IMR-90 (cell line): ENCODE measurements at regions not wholly inside any gene's neighbourhood (a gene's known extent, or its start where the extent isn't known, plus 50 kb on each side); places are given as distances from the start of the nearest gene placed in this dataset.

Experiments
- ATAC-seq: fragments of 200-7000 bp; cut with Tn5 transposase; 2 replicates; pipeline ENCODE4 v1.9.1; 2020; ENCODE audit warnings: low read depth, mild to moderate bottlenecking, moderate library complexity
- BruUV-seq: library from RNA; stranded (reverse); fragments of 400-500 nt; replicated peaks from 2 replicates; lab custom pipeline; 2021; lab: Mats Ljungman, UMichigan
- CTCF ChIA-PET: fragments of 300-600 bp; formaldehyde crosslinking; extraction: SDS; loops from one replicate; lab custom pipeline; 2021; ENCODE audit warnings: antibody characterized with exemption; lab: Yijun Ruan, JAX
- POLR2A ChIA-PET: fragments of 300-600 bp; sonication (Branson Sonifier 250); formaldehyde crosslinking; loops from one replicate; lab custom pipeline; 2022; ENCODE audit warnings: antibody characterized with exemption; ENCODE audit not compliant: unreplicated experiment; lab: Charles Lee
- DNase-seq: peaks from one replicate; pipeline ENCODE4 v3.0.0; 2013
- H2AFZ ChIP-seq: replicated peaks from 2 replicates; pipeline ENCODE3; 2013; ENCODE audit warnings: low read length, mild to moderate bottlenecking; ENCODE audit not compliant: poor library complexity
- H2AK5ac ChIP-seq: 2 replicates; pipeline ENCODE4 v1.6.1; 2013; ENCODE audit warnings: low read depth, low read length, inconsistent platforms
- H2AK9ac ChIP-seq: replicated peaks from 2 replicates; pipeline ENCODE3; 2013; ENCODE audit warnings: mild to moderate bottlenecking, low read depth, low read length, moderate library complexity; ENCODE audit not compliant: poor library complexity
- H2BK120ac ChIP-seq: 2 replicates; pipeline ENCODE4 v1.6.1; 2013; ENCODE audit warnings: low read depth, low read length, inconsistent platforms
- H2BK15ac ChIP-seq: 3 replicates; pipeline ENCODE4 v1.6.1; 2013; ENCODE audit warnings: low read depth, low read length, inconsistent platforms
- H2BK20ac ChIP-seq: 2 replicates; pipeline ENCODE4 v1.6.1; 2013; ENCODE audit warnings: low read depth, mild to moderate bottlenecking, inconsistent platforms, low read length, moderate library complexity
- H2BK5ac ChIP-seq: 2 replicates; pipeline ENCODE4 v1.6.1; 2013; ENCODE audit warnings: mild to moderate bottlenecking, low read depth, low read length, inconsistent platforms; ENCODE audit not compliant: poor library complexity, severe bottlenecking
- H3K14ac ChIP-seq: replicated peaks from 2 replicates; pipeline ENCODE4 v1.6.1; 2013; ENCODE audit warnings: low read depth, low read length, inconsistent platforms
- H3K18ac ChIP-seq: 2 replicates; pipeline ENCODE4 v1.6.1; 2013; ENCODE audit warnings: low read depth, low read length, control low read depth
- H3K23ac ChIP-seq: 2 replicates; pipeline ENCODE4 v1.6.1; 2013; ENCODE audit warnings: low read depth, low read length, inconsistent platforms
- H3K27ac ChIP-seq: 2 replicates; pipeline ENCODE4 v1.5.1; 2013; ENCODE audit warnings: mild to moderate bottlenecking, control low read depth, low read length; ENCODE audit not compliant: insufficient read depth
- H3K27me3 ChIP-seq: 2 replicates; pipeline ENCODE4 v1.6.1; 2013; ENCODE audit warnings: low read length; ENCODE audit not compliant: control insufficient read depth, insufficient read depth
- H3K36me3 ChIP-seq: 2 replicates; pipeline ENCODE4 v1.6.1; 2013; ENCODE audit warnings: low read length, mixed read lengths; ENCODE audit not compliant: control insufficient read depth, insufficient read depth
- H3K4ac ChIP-seq: 2 replicates; pipeline ENCODE4 v1.6.1; 2013; ENCODE audit warnings: low read depth, low read length, inconsistent platforms
- H3K4me1 ChIP-seq: 2 replicates; pipeline ENCODE4 v1.6.1; 2013; ENCODE audit warnings: low read length, mixed read lengths; ENCODE audit not compliant: control insufficient read depth, insufficient read depth
- H3K4me2 ChIP-seq: 2 replicates; pipeline ENCODE4 v1.6.1; 2013; ENCODE audit warnings: low read depth, mild to moderate bottlenecking, control low read depth, low read length, moderate library complexity
- H3K4me3 ChIP-seq: 2 replicates; pipeline ENCODE4 v1.5.1; 2013; ENCODE audit warnings: low read depth, mild to moderate bottlenecking, control low read depth, low read length, moderate library complexity; ENCODE audit not compliant: insufficient read depth
- H3K56ac ChIP-seq: 2 replicates; pipeline ENCODE4 v1.6.1; 2013; ENCODE audit warnings: low read length, inconsistent platforms; ENCODE audit not compliant: insufficient read depth; ENCODE audit errors: extremely low read depth
- H3K79me1 ChIP-seq, 2 experiments: 2 replicates each; pipeline ENCODE4 v1.6.1; 2013; ENCODE audit warnings: low read length in 2 of 2, inconsistent platforms in 1 of 2, low read depth in 1 of 2
- H3K9ac ChIP-seq: 2 replicates; pipeline ENCODE4 v1.6.1; 2013; ENCODE audit warnings: low read depth, low read length, control low read depth
- H3K9me1 ChIP-seq: 2 replicates; pipeline ENCODE4 v1.6.1; 2013; ENCODE audit warnings: low read length, inconsistent platforms; ENCODE audit not compliant: insufficient read depth
- H3K9me3 ChIP-seq: 2 replicates; pipeline ENCODE4 v1.6.1; 2013; ENCODE audit warnings: low read length; ENCODE audit not compliant: control insufficient read depth, insufficient read depth
- H4K20me1 ChIP-seq: 2 replicates; pipeline ENCODE4 v1.6.1; 2013; ENCODE audit warnings: low read length, inconsistent platforms; ENCODE audit not compliant: insufficient read depth
- H4K5ac ChIP-seq: 2 replicates; pipeline ENCODE4 v1.6.1; 2013; ENCODE audit warnings: mild to moderate bottlenecking, low read depth, low read length, control low read depth
- H4K8ac ChIP-seq, 2 experiments: 2 replicates each; pipeline ENCODE4 v1.6.1; 2013; ENCODE audit warnings: low read depth in 2 of 2, low read length in 2 of 2, control low read depth in 1 of 2, inconsistent platforms in 1 of 2
- H4K91ac ChIP-seq: 2 replicates; pipeline ENCODE4 v1.6.1; 2013; ENCODE audit warnings: low read depth, low read length, inconsistent platforms; ENCODE audit not compliant: insufficient read depth
- CEBPB ChIP-seq: IDR thresholded peaks from 2 replicates; pipeline ENCODE4 v1.6.1; 2012; ENCODE audit warnings: low read depth, low read length, improper control_type of control experiment
- CTCF ChIP-seq: conservative IDR thresholded peaks from 2 replicates; pipeline ENCODE4 v1.5.1; 2012; ENCODE audit warnings: mild to moderate bottlenecking, low read depth, low read length, improper control_type of control experiment
- MAZ ChIP-seq: IDR thresholded peaks from 2 replicates; pipeline ENCODE4 v1.6.1; 2012; ENCODE audit warnings: low read depth, mild to moderate bottlenecking, low read length, improper control_type of control experiment, moderate library complexity, borderline replicate concordance
- MXI1 ChIP-seq: IDR thresholded peaks from 2 replicates; pipeline ENCODE4 v1.6.1; 2012; ENCODE audit warnings: low read depth, mild to moderate bottlenecking, low read length, moderate library complexity, borderline replicate concordance
- RAD21 ChIP-seq: IDR thresholded peaks from 2 replicates; pipeline ENCODE4 v1.6.1; 2012; ENCODE audit warnings: low read length, improper control_type of control experiment
- RCOR1 ChIP-seq: IDR thresholded peaks from 2 replicates; pipeline ENCODE4 v1.6.1; 2012; ENCODE audit warnings: mild to moderate bottlenecking, low read length, improper control_type of control experiment; ENCODE audit not compliant: insufficient replicate concordance
- SMC3 ChIP-seq: fragments of 150-350 bp; IDR thresholded peaks from 2 replicates; pipeline ENCODE4 v1.6.1; 2016; ENCODE audit warnings: low read depth, mild to moderate bottlenecking, antibody characterized with exemption, low read length, moderate library complexity
- USF2 ChIP-seq: fragments of 150-350 bp; IDR thresholded peaks from 2 replicates; pipeline ENCODE4 v1.6.1; 2017; ENCODE audit warnings: mild to moderate bottlenecking, antibody characterized with exemption, low read length, low read depth
- WGBS, 2 experiments: methylation state at CpG; one replicate each; pipeline versions ENCODE4 v1.1.5 to v1.1.7; 2013; ENCODE audit warnings: missing lambda C conversion rate in 2 of 2; ENCODE audit not compliant: insufficient read length in 1 of 2; ENCODE audit errors: extremely low coverage in 2 of 2; 5-methylcytosine and 5-hydroxymethylcytosine counted together
- dilution Hi-C: fragments of 300-500 bp; cut with HindIII; formaldehyde crosslinking; loops from one replicate; pipeline ENCODE4 v1.14.3; 2018; ENCODE audit warnings: low sequenced_read_pairs; ENCODE audit not compliant: unreplicated experiment
- in situ Hi-C: fragments of 300-500 bp; cut with MboI; formaldehyde crosslinking; loops from 3 replicates; pipeline ENCODE4 v1.14.3; 2019; ENCODE audit warnings: low sequenced_read_pairs, inconsistent platforms, mixed read lengths
- intact Hi-C: fragments of 100-400 bp; cut with micrococcal nuclease; formaldehyde crosslinking; loops from 2 replicates; pipeline ENCODE4 v1.10.0; 2022

GRCh38 chr9:1776668-1777067 is 238.5 kb upstream of the SMARCA2 start:
- POLR2A ChIA-PET = no interaction called here
- dilution Hi-C loops = no loop called here

More at GRCh38 chr9:1776668-1777067, 238.5 kb upstream of the SMARCA2 start:
- ATAC-seq (no peak), DNase-seq (no peak)
- no peak overlapping the region for H3K4me3 ChIP-seq
- H2BK15ac ChIP-seq = no peak overlapping the region
- TF ChIP-seq SMC3 = no peak
- TF ChIP-seq MXI1 = no peak
- TF ChIP-seq USF2 = no peak
- TF ChIP-seq RAD21 = no peak
- no peak for TF ChIP-seq RCOR1
- TF ChIP-seq CTCF = no peak
- TF ChIP-seq MAZ = no peak
- no peak for TF ChIP-seq CEBPB
- H2AK9ac ChIP-seq = no peak overlapping the region
- no peak overlapping the region for H2AFZ ChIP-seq
- H4K91ac ChIP-seq = no peak overlapping the region
- H4K20me1 ChIP-seq = no peaks in the 10 kb centered on the region
- H3K9me3 ChIP-seq = peaks cover 2% of the 10 kb centered on the region
- BruUV-seq = no TSS peak
- CTCF ChIA-PET = no interaction called here
- no peak overlapping the region for H4K5ac ChIP-seq
- H3K4ac ChIP-seq = no peak overlapping the region
- H3K36me3 ChIP-seq = no peaks in the 10 kb centered on the region
- H3K4me1 ChIP-seq = no peaks in the 10 kb centered on the region
- no peak overlapping the region for H2BK20ac ChIP-seq
- no peak overlapping the region for H2BK120ac ChIP-seq
- H2AK5ac ChIP-seq = no peak overlapping the region
- no peaks in the 10 kb centered on the region for H3K79me1 ChIP-seq
- H3K14ac ChIP-seq = no peak overlapping the region
- no peak overlapping the region for H3K18ac ChIP-seq
- no peak overlapping the region for H2BK5ac ChIP-seq
- no peaks in the 10 kb centered on the region for H3K27me3 ChIP-seq
- in situ Hi-C loops (no loop called here), intact Hi-C loops (no loop called here)
- H3K27ac ChIP-seq = no peak overlapping the region
- no peak overlapping the region for H4K8ac ChIP-seq
- no peak overlapping the region for H3K23ac ChIP-seq
- no peaks in the 10 kb centered on the region for H3K9me1 ChIP-seq
- 43% methylated on average over 1 of the region's 1 CpG; no CpG with 5 or more reads in 1 of the 2 experiments for WGBS, 2 experiments
- no peak overlapping the region for H3K4me2 ChIP-seq
- no peak overlapping the region for H3K56ac ChIP-seq
- H3K9ac ChIP-seq = no peak overlapping the region
